HG03196 (cell line): ENCODE measurements at regions not wholly inside any gene's neighbourhood (a gene's known extent, or its start where the extent isn't known, plus 50 kb on each side); places are given as distances from the start of the nearest gene placed in this dataset.
"Not testable (repeated sequence)": the region's sequence is repeated elsewhere in the genome, so short reads cannot be mapped to it uniquely, and the experiment has no call there.

ENCODE experiments used
- ATAC-seq: cut with Tn5 transposase; IDR thresholded peaks from one replicate; pipeline ENCODE4 v1.9.1; 2021; ENCODE audit not compliant: unreplicated experiment

GRCh38 chr3:18237251-18238005 lies 187.7 kb downstream of the SATB1 start:
- peak; percentile 94 for ATAC-seq

DNA sequence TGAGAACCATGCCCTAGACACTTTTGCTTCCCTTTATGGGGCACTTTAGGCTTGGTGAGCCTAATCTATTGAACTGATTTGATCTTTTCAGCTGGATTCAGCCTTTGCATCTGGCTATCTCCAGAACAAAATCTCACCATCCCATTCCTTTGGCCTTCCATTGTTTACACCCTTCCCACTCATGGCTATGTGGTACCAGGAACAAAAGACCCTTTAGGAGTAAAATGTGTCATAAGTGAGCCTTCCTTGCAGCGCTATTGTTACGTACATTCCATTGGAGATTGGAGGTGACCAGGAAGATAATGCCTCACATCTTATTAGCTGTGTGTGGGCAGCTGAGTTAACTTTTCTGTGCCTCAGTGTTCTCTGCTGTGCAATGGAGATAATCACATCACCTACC lies 188.4 kb downstream of the SATB1 start:
- ATAC-seq = no peak

- ATAC-seq = no peak
Measured at GRCh38 chr3:18234717-18235335, 190.3 kb downstream of the SATB1 start.

DNA sequence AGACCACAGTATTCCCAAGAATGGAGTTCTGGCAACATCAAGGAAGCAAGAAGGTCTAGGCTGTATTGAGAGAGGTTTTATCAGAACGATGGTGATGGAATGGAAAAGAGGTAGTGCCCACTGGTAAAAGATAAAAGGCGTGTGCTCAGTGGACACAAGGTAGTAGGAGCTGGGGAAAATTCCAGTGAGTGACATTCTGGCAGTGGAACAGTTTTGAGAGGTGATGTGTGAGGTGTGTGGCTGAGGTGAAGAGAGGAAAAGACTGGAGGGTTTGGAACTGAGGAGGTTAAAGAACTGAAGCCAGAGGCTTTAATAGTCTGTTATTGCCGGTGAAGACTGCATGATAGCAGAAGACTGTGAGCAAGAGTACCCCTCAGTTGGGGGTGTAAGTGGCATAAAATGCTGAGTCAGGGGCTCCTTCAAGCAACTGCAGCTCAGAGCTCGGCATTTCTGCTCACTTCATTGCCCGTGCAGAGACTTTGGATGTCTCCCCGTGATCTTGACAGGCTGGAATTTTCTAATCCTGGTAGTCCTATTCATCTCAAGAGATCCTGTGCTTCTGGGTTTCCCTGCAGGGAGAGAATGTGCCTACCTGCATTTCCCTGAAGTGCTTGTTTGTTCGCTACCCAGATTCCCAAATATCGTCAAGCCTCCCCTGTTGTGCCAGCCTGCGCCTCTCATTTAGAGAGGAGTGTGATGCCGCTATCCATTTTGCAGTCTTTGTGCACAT lies 191.0 kb downstream of the SATB1 start:
- ATAC-seq = no peak

- ATAC-seq = no peak
Measured at GRCh38 chr3:18232317-18232716, 192.8 kb downstream of the SATB1 start.

DNA sequence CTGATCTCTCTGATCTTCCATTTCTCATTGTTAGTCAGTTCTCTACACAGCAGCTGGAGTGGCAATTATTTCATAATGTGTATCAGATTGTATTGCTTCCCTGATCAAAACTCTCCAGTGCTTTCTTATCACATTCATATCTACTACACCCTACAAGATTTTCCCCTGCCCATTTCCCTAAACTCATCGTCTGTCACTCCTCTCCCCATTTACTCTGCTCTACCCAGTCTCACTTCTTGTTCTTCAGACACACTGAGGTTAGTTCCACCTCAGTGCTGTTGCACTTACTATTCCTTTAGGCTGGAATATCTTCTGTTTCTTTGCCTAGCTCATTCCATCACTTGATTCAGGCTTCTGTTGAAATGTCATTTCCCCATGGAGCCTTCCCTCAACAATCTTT lies 197.1 kb downstream of the SATB1 start:
- no peak for ATAC-seq

DNA sequence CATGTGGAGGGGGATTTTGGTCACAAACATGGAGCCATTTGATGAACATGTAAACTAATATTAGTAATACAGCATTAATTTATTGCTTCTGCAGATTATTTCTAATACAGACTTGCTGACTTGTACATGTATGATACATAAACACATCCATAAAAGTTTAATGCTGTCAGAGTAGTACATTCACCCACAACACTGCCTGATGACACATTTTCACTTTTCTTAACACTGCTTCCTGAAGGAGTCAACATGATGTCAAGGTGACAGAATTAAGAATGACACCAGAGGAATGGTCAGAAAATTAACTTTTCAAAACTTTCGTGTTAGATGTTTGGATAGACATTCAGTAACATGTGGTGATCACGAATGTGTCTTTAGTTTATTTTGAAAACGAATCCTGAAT lies 199.4 kb downstream of the SATB1 start:
- ATAC-seq = no peak

GRCh38 chr3:18224426-18224825 lies 200.7 kb downstream of the SATB1 start:
- ATAC-seq = no peak

GRCh38 chr3:18223974-18224373 lies 201.2 kb downstream of the SATB1 start:
- ATAC-seq = peak; percentile 29

DNA sequence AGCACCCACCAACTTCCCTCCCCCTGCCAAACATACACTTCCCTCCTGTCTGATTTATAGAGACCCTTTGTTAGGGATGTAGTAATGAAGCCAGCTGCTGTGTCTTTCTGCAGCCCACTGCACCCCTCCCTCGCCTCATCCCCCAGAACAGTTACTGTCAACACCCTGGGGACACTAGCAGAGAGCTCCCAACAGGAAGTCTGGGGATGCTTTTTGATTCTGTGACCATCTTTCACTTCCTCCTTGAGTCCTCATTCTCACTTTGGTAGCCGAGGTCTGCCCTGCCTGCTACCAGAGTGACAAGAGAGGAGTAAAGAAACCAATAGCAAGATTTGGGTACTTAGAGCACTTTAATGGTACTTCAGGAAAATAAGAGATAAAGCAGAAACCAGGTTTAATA lies 201.6 kb downstream of the SATB1 start:
- ATAC-seq = peak; percentile 98

GRCh38 chr3:18222686-18223085 lies 202.5 kb downstream of the SATB1 start:
- ATAC-seq = no peak

- ATAC-seq = peak; percentile 60
Measured at GRCh38 chr3:18217507-18218174, 207.5 kb downstream of the SATB1 start.

DNA sequence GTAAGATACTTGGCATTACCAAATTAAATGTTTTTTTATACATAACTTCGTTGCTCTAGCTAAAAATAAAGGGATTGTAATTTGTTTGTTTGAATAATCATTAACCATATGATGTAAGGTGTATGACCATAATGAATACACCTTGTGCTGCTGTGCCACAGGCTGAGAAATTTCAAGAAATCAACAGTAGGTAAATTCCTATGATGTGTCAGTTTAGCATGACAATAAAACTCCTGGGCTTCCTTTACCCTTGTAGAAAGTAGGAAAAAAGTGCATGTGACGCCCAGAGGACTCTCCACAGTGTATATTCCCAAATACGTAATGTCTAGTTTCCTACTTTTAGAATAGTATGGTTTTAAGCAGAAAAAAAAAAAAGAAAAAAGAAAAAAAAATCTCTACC lies 208.1 kb downstream of the SATB1 start:
- no peak for ATAC-seq

GRCh38 chr3:18215639-18216038 lies 209.5 kb downstream of the SATB1 start:
- ATAC-seq = no peak

DNA sequence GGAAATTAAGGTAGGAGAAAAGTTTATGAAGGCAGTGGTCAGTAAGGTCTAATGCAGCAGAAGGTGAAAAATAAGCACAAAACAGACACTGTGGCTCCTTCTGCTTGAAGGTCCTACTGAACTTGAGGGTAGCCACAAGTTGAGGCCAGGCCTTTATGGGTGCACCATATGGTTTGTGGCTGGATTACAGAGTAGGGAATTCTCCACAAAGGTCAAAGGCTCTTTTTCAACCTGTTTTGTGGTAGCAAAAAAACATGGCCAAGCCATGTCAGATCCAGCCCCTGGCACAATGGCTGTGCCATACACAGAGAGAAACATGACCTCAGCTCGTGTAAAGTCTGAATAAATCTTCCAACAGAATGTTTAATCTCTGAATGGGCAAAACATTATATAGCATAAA lies 214.0 kb downstream of the SATB1 start:
- no peak for ATAC-seq

DNA sequence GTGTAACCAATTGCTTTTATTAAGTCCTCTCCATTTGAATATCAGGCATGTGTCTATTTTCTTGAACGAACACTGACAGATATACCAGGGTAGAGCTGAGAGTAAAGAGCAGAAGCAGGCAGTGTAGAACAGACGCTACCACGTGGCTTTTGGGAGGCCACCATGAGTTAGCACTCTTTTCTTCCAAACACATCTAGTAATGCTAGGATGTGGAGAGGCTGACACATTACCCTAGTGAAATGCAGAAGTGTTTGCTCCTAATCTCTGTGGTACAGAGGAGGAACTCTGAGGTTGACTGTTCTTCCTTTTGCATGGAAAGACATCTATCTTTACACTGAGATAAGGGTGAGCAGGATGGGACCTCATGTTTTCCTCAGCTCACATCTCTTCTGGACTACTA lies 216.3 kb downstream of the SATB1 start:
- ATAC-seq = no peak

GRCh38 chr3:18208091-18208490 lies 217.0 kb downstream of the SATB1 start:
- ATAC-seq = no peak

DNA sequence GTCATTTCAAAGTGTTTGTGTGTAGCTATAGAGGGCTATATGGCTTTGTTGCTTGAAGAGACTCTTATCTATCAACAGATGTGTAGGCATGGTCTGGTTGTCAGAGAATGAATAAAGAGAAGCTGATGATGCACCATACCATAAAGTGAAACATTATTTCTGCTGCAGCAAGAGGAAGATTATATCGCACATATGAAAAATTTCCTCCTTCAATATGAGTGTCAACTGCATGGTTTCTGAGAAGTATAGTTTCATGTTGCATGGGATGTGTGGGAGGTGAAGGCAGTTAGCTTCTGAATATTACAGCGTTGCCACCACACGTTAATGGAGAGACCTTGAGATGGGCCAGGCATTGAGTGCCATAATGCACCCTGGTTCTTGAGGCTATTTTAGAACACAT lies 217.9 kb downstream of the SATB1 start:
- ATAC-seq = no peak

DNA sequence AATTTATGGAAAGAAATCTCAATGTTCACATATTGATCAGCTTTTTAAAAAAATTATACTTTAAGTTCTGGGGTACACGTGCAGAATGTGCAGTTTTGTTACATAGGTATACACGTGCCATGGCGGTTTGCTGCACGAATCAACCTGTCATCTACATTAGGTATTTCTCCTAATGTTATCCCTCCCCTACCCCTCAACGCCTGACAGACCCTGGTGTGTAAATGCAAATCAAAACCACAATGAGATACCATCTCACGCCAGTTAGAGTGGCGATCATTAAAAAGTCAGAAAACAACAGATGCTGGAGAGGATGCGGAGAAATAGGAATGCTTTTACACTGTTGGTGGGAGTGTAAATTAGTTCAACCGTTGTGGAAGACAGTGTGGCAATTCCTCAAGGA lies 219.4 kb downstream of the SATB1 start:
- not testable (repeated sequence) for ATAC-seq

GRCh38 chr3:18201315-18201714 lies 223.8 kb downstream of the SATB1 start:
- no peak for ATAC-seq

DNA sequence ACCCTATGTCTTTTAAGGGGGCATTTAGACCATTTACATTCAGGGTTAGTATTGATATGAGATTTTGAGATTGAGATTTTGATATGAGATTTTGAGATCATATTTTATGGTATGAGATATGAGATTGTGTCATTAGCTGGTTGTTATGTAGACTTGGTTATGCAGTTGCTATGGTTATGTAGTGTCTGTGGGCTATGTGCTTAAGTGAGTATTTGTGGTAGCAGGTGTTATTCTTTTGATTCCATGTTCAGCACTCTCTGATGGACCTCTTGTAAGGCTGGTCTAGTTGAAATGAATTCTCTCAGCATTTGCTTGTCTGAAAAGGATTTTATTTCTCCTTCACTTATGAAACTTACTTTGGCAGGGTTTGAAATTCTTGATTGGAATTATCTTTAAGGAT lies 225.4 kb downstream of the SATB1 start:
- ATAC-seq = no peak

DNA sequence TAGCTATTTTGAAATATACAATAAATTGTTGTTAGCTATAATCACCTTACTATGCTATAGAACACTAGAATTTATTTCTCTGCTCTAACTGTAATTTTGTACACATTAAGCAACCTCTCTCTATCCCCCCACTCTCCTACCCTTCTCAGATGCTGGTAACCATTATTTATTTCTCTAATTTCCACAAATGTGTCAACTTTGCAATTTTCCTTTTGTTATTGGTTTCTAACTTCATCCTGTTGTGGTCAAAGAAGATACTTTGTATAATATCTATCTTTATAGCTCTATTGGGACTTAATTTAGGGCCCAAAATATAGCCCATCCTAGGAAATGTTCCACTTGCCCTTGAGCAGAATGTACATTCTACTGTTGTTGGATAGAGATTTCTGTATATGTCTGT lies 229.3 kb downstream of the SATB1 start:
- ATAC-seq = no peak
